GM12892 (cell line): ENCODE measurements at regions not wholly inside any gene's neighbourhood (a gene's known extent, or its start where the extent isn't known, plus 50 kb on each side); places are given as distances from the start of the nearest gene placed in this dataset.

Source experiments
- POLR2A ChIP-seq: IDR thresholded peaks from 2 replicates; pipeline ENCODE4 v1.6.1; 2011; ENCODE audit warnings: low read depth, low read length, control low read depth
- TAF1 ChIP-seq: IDR thresholded peaks from 2 replicates; pipeline ENCODE4 v1.6.1; 2011; ENCODE audit warnings: low read depth, mild to moderate bottlenecking, control low read depth, low read length, borderline replicate concordance

GRCh38 chr10:7075110-7075509 is 335.7 kb downstream of the SFMBT2 start:
- TF ChIP-seq TAF1 (no peak), POLR2A (no peak)
